HL-60 (cell line): ENCODE measurements at regions not wholly inside any gene's neighbourhood (a gene's known extent, or its start where the extent isn't known, plus 50 kb on each side); places are given as distances from the start of the nearest gene placed in this dataset.

Experiments used
- DNase-seq, 2 experiments: peaks; one replicate each; pipeline ENCODE4 v3.0.0-alpha.2; 2010 to 2020; ENCODE audit warnings: low read depth in 1 of 2, low spot score in 1 of 2
- H3K27ac ChIP-seq: fragments of 250-450 bp; sonication (Bioruptor Pico); replicated peaks from 2 replicates; pipeline ENCODE4 v1.5.1; 2020; ENCODE audit warnings: mild to moderate bottlenecking, moderate library complexity
- H3K27me3 ChIP-seq: fragments of 250-450 bp; sonication (Bioruptor Pico); 2 replicates; pipeline ENCODE4 v1.5.1; 2021; ENCODE audit warnings: mild to moderate bottlenecking, moderate library complexity; ENCODE audit not compliant: insufficient read depth, poor library complexity, severe bottlenecking
- H3K4me3 ChIP-seq: replicated peaks from 2 replicates; pipeline ENCODE4 v1.5.1; 2011; ENCODE audit warnings: mild to moderate bottlenecking, control low read depth, low read length; ENCODE audit not compliant: insufficient read depth
- CTCF ChIP-seq: IDR thresholded peaks from one replicate; pipeline ENCODE4 v1.5.1; 2011; ENCODE audit warnings: low read length, control low read depth, inconsistent platforms; ENCODE audit not compliant: insufficient read depth
- GABPA ChIP-seq: IDR thresholded peaks from 2 replicates; pipeline ENCODE4 v1.6.1; 2012; ENCODE audit warnings: low read depth
- POLR2AphosphoS5 ChIP-seq: IDR thresholded peaks from 2 replicates; pipeline ENCODE4 v1.6.1; 2012; ENCODE audit warnings: low read depth
- REST ChIP-seq: IDR thresholded peaks from 2 replicates; pipeline ENCODE4 v1.6.1; 2012; ENCODE audit warnings: low read depth; ENCODE audit not compliant: insufficient replicate concordance
- SPI1 ChIP-seq: IDR thresholded peaks from 2 replicates; pipeline ENCODE4 v1.6.1; 2012; ENCODE audit warnings: low read depth, mild to moderate bottlenecking, borderline replicate concordance

GRCh38 chr3:159584421-159584820 is 404.2 kb upstream of the IL12A start:
- Histone ChIP-seq H3K27ac (no peak overlapping the region), H3K27me3 (no peaks in the 10 kb centered on the region), H3K4me3 (no peak overlapping the region)
- no peak for TF ChIP-seq CTCF
- no peak for TF ChIP-seq POLR2AphosphoS5
- TF ChIP-seq REST, result no peak
- no peak for TF ChIP-seq GABPA
- TF ChIP-seq SPI1, result no peak
- DNase-seq, result no peak

- no peak for DNase-seq
- Histone ChIP-seq H3K4me3 (no peak overlapping the region), H3K27me3 (no peaks in the 10 kb centered on the region), H3K27ac (no peak overlapping the region)
- TF ChIP-seq GABPA (no peak), CTCF (no peak), REST (no peak), SPI1 (no peak), POLR2AphosphoS5 (no peak)
Measured at GRCh38 chr3:159586571-159587202, 401.9 kb upstream of the IL12A start.

GRCh38 chr3:159593927-159594605 is 394.6 kb upstream of the IL12A start:
- H3K4me3 ChIP-seq, result no peak overlapping the region
- no peak for DNase-seq
- no peaks in the 10 kb centered on the region for H3K27me3 ChIP-seq
- TF ChIP-seq REST (no peak), POLR2AphosphoS5 (no peak), SPI1 (no peak), CTCF (no peak)
- no peak overlapping the region for H3K27ac ChIP-seq
